GM12865 (cell line): ENCODE measurements at regions not wholly inside any gene's neighbourhood (a gene's known extent, or its start where the extent isn't known, plus 50 kb on each side); places are given as distances from the start of the nearest gene placed in this dataset.

ENCODE experiments used
- DNase-seq: peaks from one replicate; pipeline ENCODE4 v3.0.0; 2010; ENCODE audit warnings: low read depth
- H3K4me3 ChIP-seq: 2 replicates; pipeline ENCODE4 v1.5.1; 2011; ENCODE audit warnings: mild to moderate bottlenecking, low read depth, low read length, control low read depth
- CTCF ChIP-seq: IDR thresholded peaks from 2 replicates; pipeline ENCODE4 v1.5.1; 2011; ENCODE audit warnings: low read length, control low read depth, low read depth, inconsistent platforms; ENCODE audit not compliant: insufficient read depth; ENCODE audit errors: missing control alignments

DNA sequence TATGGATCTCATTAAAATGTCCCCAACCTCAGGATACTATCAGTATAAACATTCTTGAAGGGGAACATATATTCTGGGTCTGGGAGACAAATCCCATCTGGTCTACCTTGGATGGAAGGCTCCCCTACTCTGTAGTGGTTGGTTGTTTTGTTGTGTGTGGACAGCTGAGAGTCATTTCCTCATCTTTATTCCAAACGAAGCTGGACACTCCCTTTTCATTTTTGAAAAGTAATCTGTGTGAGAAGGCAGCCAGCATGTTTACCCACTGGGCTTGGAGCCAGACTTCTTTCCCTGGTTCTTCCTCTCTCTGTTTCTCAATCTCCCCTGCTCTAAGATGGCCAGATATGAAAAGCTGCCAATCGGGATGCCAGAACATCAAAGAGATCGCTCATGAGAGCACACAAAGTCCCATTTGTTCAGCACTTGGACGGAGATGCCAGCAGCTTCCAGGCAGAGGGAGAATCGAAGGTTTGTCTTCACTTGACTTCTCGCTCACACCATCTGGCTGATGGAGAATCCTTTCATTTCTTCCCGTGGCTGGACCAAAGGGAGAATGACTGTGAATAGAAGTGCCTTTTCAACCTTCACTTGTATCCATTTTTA, 108.1 kb upstream of the AGR3 start:
- no peak for DNase-seq
- no peak for TF ChIP-seq CTCF
- H3K4me3 ChIP-seq = no peak overlapping the region

DNA sequence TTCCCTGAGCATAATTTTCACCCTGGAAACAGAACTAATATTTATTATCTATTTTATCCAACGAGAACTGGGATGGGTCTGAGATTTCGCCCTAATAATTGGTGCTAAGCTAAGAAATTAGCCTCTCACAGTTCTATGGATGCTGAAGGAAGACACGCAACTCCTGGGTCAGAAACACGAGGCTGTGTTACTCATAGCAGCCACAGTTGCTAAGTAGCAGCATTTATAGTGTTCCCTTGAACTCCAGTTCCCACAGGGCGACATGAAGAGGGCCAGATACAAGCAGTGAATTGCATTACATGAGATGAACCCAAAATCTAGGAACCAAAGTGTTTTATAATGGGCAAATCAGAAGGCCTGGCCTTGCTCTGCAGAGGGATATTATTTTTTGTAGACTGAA, 109.8 kb upstream of the AGR3 start:
- no peak for TF ChIP-seq CTCF
- H3K4me3 ChIP-seq = no peak overlapping the region
- no peak for DNase-seq

- TF ChIP-seq CTCF = no peak
- no peak for DNase-seq
- no peak overlapping the region for H3K4me3 ChIP-seq
Observed at GRCh38 chr7:16993543-16993942, 111.8 kb upstream of the AGR3 start.

GRCh38 chr7:16998481-16999051, 116.8 kb upstream of the AGR3 start:
- TF ChIP-seq CTCF = no peak
- H3K4me3 ChIP-seq = no peak overlapping the region
- DNase-seq = no peak

DNA sequence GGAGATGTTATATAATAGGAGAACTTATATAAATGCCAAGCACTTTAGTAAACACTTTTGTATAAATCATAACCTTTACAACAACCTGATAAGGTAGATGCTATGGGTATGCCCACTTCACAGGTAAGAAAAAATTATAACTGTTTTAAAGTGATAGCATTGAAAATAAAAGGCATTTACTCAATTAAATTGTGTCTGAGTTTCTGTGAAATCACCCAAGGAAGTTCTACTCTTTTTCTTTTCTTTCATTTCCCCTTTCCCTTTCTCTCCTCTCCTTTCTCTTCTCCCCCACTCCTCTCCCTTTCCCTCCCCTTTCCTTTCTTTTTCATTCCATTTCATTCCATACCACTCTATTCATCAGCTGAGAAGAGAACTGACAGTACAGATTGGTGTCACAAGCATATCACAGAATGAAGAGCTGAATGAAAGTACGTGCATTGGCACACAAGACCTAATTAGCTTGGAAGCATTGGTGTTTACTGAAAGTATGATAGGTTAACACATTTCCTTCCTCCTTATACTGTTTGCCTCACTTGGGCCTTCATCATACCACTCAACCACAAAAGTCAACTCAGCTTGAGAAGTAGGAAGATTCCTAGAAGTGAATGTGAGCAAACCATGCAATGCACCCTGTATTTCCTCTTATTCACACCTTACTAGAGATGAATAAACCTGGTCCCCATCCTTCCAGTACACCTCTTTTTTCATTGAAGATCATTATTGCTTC, 117.9 kb upstream of the AGR3 start:
- no peak overlapping the region for H3K4me3 ChIP-seq
- TF ChIP-seq CTCF = no peak
- DNase-seq = no peak

- no peak for DNase-seq
- no peak for TF ChIP-seq CTCF
- no peak overlapping the region for H3K4me3 ChIP-seq
Observed at GRCh38 chr7:17005271-17005670, 123.5 kb upstream of the AGR3 start.
